Activated CD8-positive, alpha-beta T cell treated with anti-CD3 and anti-CD28 coated beads for 36 hours (primary cell): ENCODE measurements at regions not wholly inside any gene's neighbourhood (a gene's known extent, or its start where the extent isn't known, plus 50 kb on each side); places are given as distances from the start of the nearest gene placed in this dataset.

Experiments used
- ATAC-seq: fragments of 200-7000 bp; cut with Tn5 transposase; one replicate; pipeline ENCODE4 v1.10.0; 2021; ENCODE audit warnings: mild to moderate bottlenecking, moderate library complexity
- CTCF ChIA-PET: fragments of 350-600 bp; sonication (Branson Sonifier 250); formaldehyde crosslinking; loops from one replicate; lab custom pipeline; 2021; ENCODE audit warnings: antibody characterized with exemption; lab: Charles Lee
- POLR2A ChIA-PET: fragments of 350-600 bp; sonication (Branson Sonifier 250); formaldehyde crosslinking; loops from one replicate; lab custom pipeline; 2021; ENCODE audit warnings: antibody characterized with exemption; lab: Charles Lee
- DNase-seq: peaks from one replicate; pipeline ENCODE4 v3.0.0-alpha.2; 2020
- H3K27ac Mint-ChIP-seq: one replicate; pipeline ENCODE4 v1.8.0; 2021; ENCODE audit warnings: mild to moderate bottlenecking, mixed read lengths
- H3K27me3 Mint-ChIP-seq: one replicate; pipeline ENCODE4 v1.8.0; 2021; ENCODE audit warnings: mixed read lengths
- H3K36me3 Mint-ChIP-seq: one replicate; pipeline ENCODE4 v1.8.0; 2021; ENCODE audit warnings: low read depth, mixed read lengths
- H3K4me1 Mint-ChIP-seq: one replicate; pipeline ENCODE4 v1.8.0; 2021; ENCODE audit warnings: low read depth, mixed read lengths
- H3K4me3 Mint-ChIP-seq: one replicate; pipeline ENCODE4 v1.8.0; 2021; ENCODE audit warnings: mild to moderate bottlenecking, moderate library complexity, mixed read lengths
- H3K9me3 Mint-ChIP-seq: one replicate; pipeline ENCODE4 v1.8.0; 2021; ENCODE audit warnings: mixed read lengths
- CTCF ChIP-seq: fragments of 200-600 bp; IDR thresholded peaks from one replicate; pipeline ENCODE4 v1.8.0; 2022; ENCODE audit warnings: antibody characterized with exemption, mild to moderate bottlenecking
- intact Hi-C: fragments of 100-400 bp; cut with micrococcal nuclease; formaldehyde crosslinking; loops from one replicate; pipeline ENCODE4 v1.10.0; 2022

GRCh38 chr3:176510097-176510496, 687.2 kb downstream of the TBL1XR1 start:
- no peak for TF ChIP-seq CTCF
- intact Hi-C loops, result loop anchor here (10.0 kb wide), 1 partner anchor 425 kb away; no protein-coding TSS in a partner anchor
- no peak overlapping the region for H3K4me3 Mint-ChIP-seq
- no peaks in the 10 kb centered on the region for H3K27me3 Mint-ChIP-seq
- POLR2A ChIA-PET, result no interaction called here
- H3K9me3 Mint-ChIP-seq, result peaks cover 31% of the 10 kb centered on the region
- no peak for DNase-seq
- H3K27ac Mint-ChIP-seq, result no peak overlapping the region
- CTCF ChIA-PET, result no interaction called here
- H3K36me3 Mint-ChIP-seq, result peaks cover 3% of the 10 kb centered on the region
- no peaks in the 10 kb centered on the region for H3K4me1 Mint-ChIP-seq
- ATAC-seq, result no peak

GRCh38 chr3:176505878-176506621, 691.2 kb downstream of the TBL1XR1 start:
- DNase-seq, result no peak
- H3K9me3 Mint-ChIP-seq, result peaks cover 3% of the 10 kb centered on the region
- CTCF ChIA-PET, result no interaction called here
- H3K27me3 Mint-ChIP-seq, result no peaks in the 10 kb centered on the region
- H3K36me3 Mint-ChIP-seq, result no peaks in the 10 kb centered on the region
- POLR2A ChIA-PET, result no interaction called here
- ATAC-seq, result no peak
- H3K4me1 Mint-ChIP-seq, result no peaks in the 10 kb centered on the region
- H3K4me3 Mint-ChIP-seq, result no peak overlapping the region
- TF ChIP-seq CTCF, result no peak
- intact Hi-C loops, result no loop called here
- no peak overlapping the region for H3K27ac Mint-ChIP-seq

- H3K4me1 Mint-ChIP-seq, result no peaks in the 10 kb centered on the region
- no peaks in the 10 kb centered on the region for H3K27me3 Mint-ChIP-seq
- DNase-seq (no peak), ATAC-seq (no peak)
- H3K4me3 Mint-ChIP-seq, result no peak overlapping the region
- no peaks in the 10 kb centered on the region for H3K36me3 Mint-ChIP-seq
- intact Hi-C loops, result no loop called here
- no peak overlapping the region for H3K27ac Mint-ChIP-seq
- ChIA-PET POLR2A (no interaction called here), CTCF (no interaction called here)
- H3K9me3 Mint-ChIP-seq, result no peaks in the 10 kb centered on the region
- TF ChIP-seq CTCF, result no peak
Measured at GRCh38 chr3:176491084-176491483, 706.2 kb downstream of the TBL1XR1 start.

- DNase-seq (no peak), ATAC-seq (no peak)
- no peaks in the 10 kb centered on the region for H3K27me3 Mint-ChIP-seq
- H3K4me3 Mint-ChIP-seq, result no peak overlapping the region
- no peaks in the 10 kb centered on the region for H3K9me3 Mint-ChIP-seq
- ChIA-PET CTCF (no interaction called here), POLR2A (no interaction called here)
- intact Hi-C loops, result no loop called here
- no peaks in the 10 kb centered on the region for H3K4me1 Mint-ChIP-seq
- no peak overlapping the region for H3K27ac Mint-ChIP-seq
- no peak for TF ChIP-seq CTCF
- no peaks in the 10 kb centered on the region for H3K36me3 Mint-ChIP-seq
Measured at GRCh38 chr3:176490357-176490756, 706.9 kb downstream of the TBL1XR1 start.

GRCh38 chr3:176479248-176479647, 718.0 kb downstream of the TBL1XR1 start:
- no peaks in the 10 kb centered on the region for H3K27me3 Mint-ChIP-seq
- no peak for TF ChIP-seq CTCF
- CTCF ChIA-PET, result no interaction called here
- no peak overlapping the region for H3K4me3 Mint-ChIP-seq
- H3K9me3 Mint-ChIP-seq, result peaks cover 6% of the 10 kb centered on the region
- H3K4me1 Mint-ChIP-seq, result no peaks in the 10 kb centered on the region
- H3K36me3 Mint-ChIP-seq, result no peaks in the 10 kb centered on the region
- POLR2A ChIA-PET, result no interaction called here
- no peak for DNase-seq
- intact Hi-C loops, result no loop called here
- no peak for ATAC-seq
- H3K27ac Mint-ChIP-seq, result no peak overlapping the region
